HG02981 (cell line): ENCODE measurements at regions not wholly inside any gene's neighbourhood (a gene's known extent, or its start where the extent isn't known, plus 50 kb on each side); places are given as distances from the start of the nearest gene placed in this dataset.
A peak's percentile ranks its signal among the peaks of the same experiment; 100 is the strongest.

Source experiments
- ATAC-seq: cut with Tn5 transposase; IDR thresholded peaks from one replicate; pipeline ENCODE4 v1.9.1; 2021; ENCODE audit warnings: mild to moderate bottlenecking, moderate library complexity; ENCODE audit not compliant: unreplicated experiment

GRCh38 chr13:22161871-22162270 lies 491.0 kb downstream of the FGF9 start:
- ATAC-seq: peak; percentile 90

GRCh38 chr13:22162889-22163288 lies 492.0 kb downstream of the FGF9 start:
- ATAC-seq: peak; percentile 55

GRCh38 chr13:22168437-22169190 lies 497.7 kb downstream of the FGF9 start:
- no peak for ATAC-seq

GRCh38 chr13:22169473-22169872 lies 498.6 kb downstream of the FGF9 start:
- ATAC-seq: no peak

GRCh38 chr13:22173610-22174009 lies 502.7 kb downstream of the FGF9 start:
- no peak for ATAC-seq

GRCh38 chr13:22175241-22175640 lies 504.4 kb downstream of the FGF9 start:
- ATAC-seq: no peak

GRCh38 chr13:22175815-22176214 lies 504.9 kb downstream of the FGF9 start:
- ATAC-seq: no peak

- ATAC-seq: no peak
Measured at GRCh38 chr13:22176968-22177520, 506.2 kb downstream of the FGF9 start.

- no peak for ATAC-seq
Measured at GRCh38 chr13:22178878-22179277, 508.0 kb downstream of the FGF9 start.

GRCh38 chr13:22187329-22187728 lies 516.5 kb downstream of the FGF9 start:
- no peak for ATAC-seq

GRCh38 chr13:22189176-22190048 lies 518.5 kb downstream of the FGF9 start:
- ATAC-seq: no peak

GRCh38 chr13:22193070-22193469 lies 522.2 kb downstream of the FGF9 start:
- no peak for ATAC-seq

GRCh38 chr13:22194106-22194805 lies 523.4 kb downstream of the FGF9 start:
- ATAC-seq: no peak

- ATAC-seq: no peak
Measured at GRCh38 chr13:22195726-22196125, 524.9 kb downstream of the FGF9 start.

- ATAC-seq: no peak
Measured at GRCh38 chr13:22196777-22197176, 525.9 kb downstream of the FGF9 start.

- no peak for ATAC-seq
Measured at GRCh38 chr13:22198001-22198400, 527.1 kb downstream of the FGF9 start.

GRCh38 chr13:22198641-22199217 lies 527.9 kb downstream of the FGF9 start:
- ATAC-seq: no peak

- ATAC-seq: no peak
Measured at GRCh38 chr13:22200440-22200839, 529.6 kb downstream of the FGF9 start.

GRCh38 chr13:22201375-22201925 lies 530.6 kb downstream of the FGF9 start:
- no peak for ATAC-seq

- no peak for ATAC-seq
Measured at GRCh38 chr13:22210134-22210930, 539.5 kb downstream of the FGF9 start.
